ENCODE measurements at regions not wholly inside any gene's neighbourhood (a gene's known extent, or its start where the extent isn't known, plus 50 kb on each side); places are given as distances from the start of the nearest gene placed in this dataset.
"Not testable (repeated sequence)": the region's sequence is repeated elsewhere in the genome, so short reads cannot be mapped to it uniquely, and the experiment has no call there.

- Mint-ChIP-seq H3K4me1 (ENCODE audit: low read depth) (no peaks in the 10 kb centered on the region), H3K27me3 (no peaks in the 10 kb centered on the region), H3K36me3 (ENCODE audit: low read depth) (no peaks in the 10 kb centered on the region), H3K9me3 (peaks cover 3% of the 10 kb centered on the region), H3K27ac (no peak overlapping the region), H3K4me3 (no peak overlapping the region)
- ChIA-PET CTCF (no interaction called here), POLR2A (no interaction called here)
- Histone ChIP-seq H3K36me3 (ENCODE audit: insufficient read depth, low read length) (no peaks in the 10 kb centered on the region), H3K27me3 (ENCODE audit: control insufficient read depth in 1 of 2, insufficient read depth in 2 of 2, low read length in 2 of 2) (no peaks in the 10 kb centered on the region), H3K9me3 (ENCODE audit: control insufficient read depth in 1 of 2, insufficient read depth in 1 of 2, low read length in 2 of 2) (peaks cover 0 to 6% of the 10 kb centered on the region in 2 experiments), H3K4me3 (ENCODE audit: low read length) (no peak overlapping the region), H3K4me1 (ENCODE audit: insufficient read depth, low read length) (no peaks in the 10 kb centered on the region), H3K27ac (ENCODE audit: low read depth in 1 of 2, low read length in 2 of 2) (no peak overlapping the region)
- intact Hi-C loops (cut with DNase I, micrococcal nuclease): no loop called here
- ATAC-seq (ENCODE audit: poor library complexity): no peak
- DNase-seq: no peak
- TF ChIP-seq CTCF (IDR thresholded peaks at IDR 0.05): no peak
These were observed 609.3 kb upstream of the IGFBP7 start for GRCh38 chr4:57719456-57719855.

GRCh38 chr4:57714313-57714712 lies 604.1 kb upstream of the IGFBP7 start:
- H3K4me3 Mint-ChIP-seq; H3K27ac ChIP-seq (ENCODE audit: low read depth in 1 of 2, low read length in 2 of 2); H3K36me3 Mint-ChIP-seq (ENCODE audit: low read depth); POLR2A ChIA-PET; H3K27ac Mint-ChIP-seq; H3K4me1 ChIP-seq (ENCODE audit: insufficient read depth, low read length); intact Hi-C loops (cut with DNase I, micrococcal nuclease); ATAC-seq (ENCODE audit: poor library complexity); H3K4me1 Mint-ChIP-seq (ENCODE audit: low read depth); CTCF ChIA-PET; H3K27me3 ChIP-seq (ENCODE audit: control insufficient read depth in 1 of 2, insufficient read depth in 2 of 2, low read length in 2 of 2); H3K27me3 Mint-ChIP-seq; H3K9me3 Mint-ChIP-seq; DNase-seq; H3K36me3 ChIP-seq (ENCODE audit: insufficient read depth, low read length); H3K4me3 ChIP-seq (ENCODE audit: low read length): not testable (repeated sequence)
- H3K9me3 ChIP-seq (ENCODE audit: control insufficient read depth in 1 of 2, insufficient read depth in 1 of 2, low read length in 2 of 2): peaks cover 0 to 10% of the 10 kb centered on the region in 2 experiments

- DNase-seq: no peak
- CTCF ChIA-PET: no interaction called here
- Mint-ChIP-seq H3K27me3 (no peaks in the 10 kb centered on the region), H3K4me1 (ENCODE audit: low read depth) (no peaks in the 10 kb centered on the region), H3K9me3 (peaks cover 10% of the 10 kb centered on the region), H3K27ac (no peak overlapping the region), H3K36me3 (ENCODE audit: low read depth) (no peaks in the 10 kb centered on the region), H3K4me3 (no peak overlapping the region)
- no peak overlapping the region for H3K4me3 ChIP-seq (ENCODE audit: low read length)
- H3K9me3 ChIP-seq (ENCODE audit: control insufficient read depth in 1 of 2, insufficient read depth in 1 of 2, low read length in 2 of 2): peaks cover 0 to 10% of the 10 kb centered on the region in 2 experiments
- no peak for TF ChIP-seq CTCF (IDR thresholded peaks at IDR 0.05)
- H3K27ac ChIP-seq (ENCODE audit: low read depth in 1 of 2, low read length in 2 of 2): no peak overlapping the region
- H3K36me3 ChIP-seq (ENCODE audit: insufficient read depth, low read length): no peaks in the 10 kb centered on the region
- H3K4me1 ChIP-seq (ENCODE audit: insufficient read depth, low read length): no peaks in the 10 kb centered on the region
- H3K27me3 ChIP-seq (ENCODE audit: control insufficient read depth in 1 of 2, insufficient read depth in 2 of 2, low read length in 2 of 2): no peaks in the 10 kb centered on the region
- ATAC-seq (ENCODE audit: poor library complexity): no peak
- POLR2A ChIA-PET: no interaction called here
- intact Hi-C loops (cut with DNase I, micrococcal nuclease): no loop called here
These were observed 599.9 kb upstream of the IGFBP7 start for GRCh38 chr4:57710053-57710452.

- Mint-ChIP-seq H3K36me3 (ENCODE audit: low read depth) (no peaks in the 10 kb centered on the region), H3K27me3 (no peaks in the 10 kb centered on the region), H3K27ac (no peak overlapping the region), H3K9me3 (no peaks in the 10 kb centered on the region), H3K4me1 (ENCODE audit: low read depth) (no peaks in the 10 kb centered on the region), H3K4me3 (no peak overlapping the region)
- Histone ChIP-seq H3K4me1 (ENCODE audit: insufficient read depth, low read length) (no peaks in the 10 kb centered on the region), H3K36me3 (ENCODE audit: insufficient read depth, low read length) (no peaks in the 10 kb centered on the region), H3K27ac (ENCODE audit: low read depth in 1 of 2, low read length in 2 of 2) (no peak overlapping the region), H3K27me3 (ENCODE audit: control insufficient read depth in 1 of 2, insufficient read depth in 2 of 2, low read length in 2 of 2) (no peaks in the 10 kb centered on the region), H3K4me3 (ENCODE audit: low read length) (no peak overlapping the region), H3K9me3 (ENCODE audit: control insufficient read depth in 1 of 2, insufficient read depth in 1 of 2, low read length in 2 of 2) (peaks cover 0 to 7% of the 10 kb centered on the region in 2 experiments)
- POLR2A ChIA-PET: no interaction called here
- intact Hi-C loops (cut with DNase I, micrococcal nuclease): no loop called here
- TF ChIP-seq CTCF (IDR thresholded peaks at IDR 0.05): no peak
- DNase-seq (no peak), ATAC-seq (ENCODE audit: poor library complexity) (no peak)
- CTCF ChIA-PET: no interaction called here
These were observed 581.2 kb upstream of the IGFBP7 start for GRCh38 chr4:57691370-57691769.

Measured in CD4-positive, alpha-beta T cell (primary cell).